Non-pigmented ciliary epithelial cell (primary cell): ENCODE measurements at regions not wholly inside any gene's neighbourhood (a gene's known extent, or its start where the extent isn't known, plus 50 kb on each side); places are given as distances from the start of the nearest gene placed in this dataset.
"Not testable (repeated sequence)": the region's sequence is repeated elsewhere in the genome, so short reads cannot be mapped to it uniquely, and the experiment has no call there.

Experiments used
- DNase-seq: peaks from one replicate; pipeline ENCODE4 v3.0.0-alpha.2; 2010; ENCODE audit warnings: low read depth

GRCh38 chr2:17460371-17461086, 57.7 kb downstream of the RAD51AP2 start:
- no peak for DNase-seq

- DNase-seq, result no peak
Observed at GRCh38 chr2:17455343-17455742, 62.9 kb downstream of the RAD51AP2 start.

GRCh38 chr2:17446191-17446590, 72.0 kb downstream of the RAD51AP2 start:
- not testable (repeated sequence) for DNase-seq

- no peak for DNase-seq
Observed at GRCh38 chr2:17445744-17446143, 72.5 kb downstream of the RAD51AP2 start.

- no peak for DNase-seq
Observed at GRCh38 chr2:17442334-17442733, 75.9 kb downstream of the RAD51AP2 start.

- DNase-seq, result no peak
Observed at GRCh38 chr2:17441790-17442189, 76.5 kb downstream of the RAD51AP2 start.

- DNase-seq, result no peak
Observed at GRCh38 chr2:17441055-17441771, 77.0 kb downstream of the RAD51AP2 start.

GRCh38 chr2:17430326-17430725, 87.9 kb downstream of the RAD51AP2 start:
- no peak for DNase-seq

GRCh38 chr2:17429130-17429529, 89.1 kb downstream of the RAD51AP2 start:
- peak; percentile 30 for DNase-seq

- DNase-seq, result no peak
Observed at GRCh38 chr2:17427401-17427800, 90.8 kb downstream of the RAD51AP2 start.

GRCh38 chr2:17426743-17427142, 91.5 kb downstream of the RAD51AP2 start:
- no peak for DNase-seq

GRCh38 chr2:17422061-17422460, 96.2 kb downstream of the RAD51AP2 start:
- no peak for DNase-seq

- peak; percentile 95 for DNase-seq
Observed at GRCh38 chr2:17416884-17417391, 101.3 kb downstream of the RAD51AP2 start.

GRCh38 chr2:17413036-17413435, 105.2 kb downstream of the RAD51AP2 start:
- DNase-seq, result no peak

GRCh38 chr2:17401096-17401495, 117.1 kb downstream of the RAD51AP2 start:
- DNase-seq, result no peak

- no peak for DNase-seq
Observed at GRCh38 chr2:17398770-17399169, 119.5 kb downstream of the RAD51AP2 start.

- no peak for DNase-seq
Observed at GRCh38 chr2:17388798-17389197, 129.4 kb downstream of the RAD51AP2 start.

GRCh38 chr2:17387591-17387990, 130.6 kb downstream of the RAD51AP2 start:
- DNase-seq, result no peak

- no peak for DNase-seq
Observed at GRCh38 chr2:17386771-17387170, 131.5 kb downstream of the RAD51AP2 start.

GRCh38 chr2:17380003-17380402, 138.2 kb downstream of the RAD51AP2 start:
- no peak for DNase-seq

GRCh38 chr2:17375262-17375661, 143.0 kb downstream of the RAD51AP2 start:
- no peak for DNase-seq

GRCh38 chr2:17373741-17374140, 144.5 kb downstream of the RAD51AP2 start:
- peak; percentile 67 for DNase-seq

GRCh38 chr2:17373041-17373440, 145.2 kb downstream of the RAD51AP2 start:
- DNase-seq, result peak; percentile 67
